Globus pallidus (tissue), 1 donor: ENCODE measurements at regions not wholly inside any gene's neighbourhood (a gene's known extent, or its start where the extent isn't known, plus 50 kb on each side); places are given as distances from the start of the nearest gene placed in this dataset.

Experiments
- DNase-seq: peaks from one replicate; pipeline ENCODE4 v3.0.0-alpha.2; 2015; ENCODE audit warnings: low spot score

DNA sequence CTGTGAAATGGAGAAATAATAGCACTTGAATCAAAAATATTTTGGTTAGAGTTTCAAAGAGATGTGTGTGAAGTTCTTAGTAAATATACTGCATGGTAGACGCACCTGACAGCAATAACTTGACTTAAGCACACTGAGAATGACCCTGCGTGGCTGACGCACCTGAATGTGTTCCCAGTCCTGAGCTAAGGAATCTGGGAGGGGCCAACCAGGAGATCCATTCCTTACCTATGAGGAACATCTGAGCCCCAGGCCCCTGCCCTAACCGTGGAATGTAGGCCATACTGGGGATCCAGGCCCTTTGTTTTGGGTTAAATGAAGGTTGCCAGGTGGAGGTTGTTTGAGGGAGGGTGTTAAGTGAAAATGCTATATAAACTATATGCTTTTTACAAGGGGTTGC lies 284.4 kb downstream of the RBM43 start:
- no peak for DNase-seq

DNA sequence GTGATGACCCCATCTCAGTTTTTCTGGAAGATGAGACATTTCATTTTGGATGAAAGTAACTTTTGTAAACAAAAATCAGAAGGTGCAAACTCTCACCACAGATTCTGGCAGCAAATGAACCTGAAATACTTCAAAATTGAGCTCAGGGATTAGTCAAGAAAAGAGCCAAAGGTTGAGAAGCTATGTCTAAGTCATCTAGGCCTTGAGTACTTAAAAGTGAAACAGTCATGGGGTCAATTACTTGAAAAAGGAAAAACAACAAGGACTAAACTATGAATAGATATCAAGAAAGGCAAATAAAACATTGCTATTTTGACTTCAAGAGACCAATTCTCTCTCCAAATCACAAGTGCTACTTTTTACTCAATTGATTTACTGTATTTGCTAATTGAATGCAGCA lies 285.1 kb downstream of the RBM43 start:
- DNase-seq: no peak

DNA sequence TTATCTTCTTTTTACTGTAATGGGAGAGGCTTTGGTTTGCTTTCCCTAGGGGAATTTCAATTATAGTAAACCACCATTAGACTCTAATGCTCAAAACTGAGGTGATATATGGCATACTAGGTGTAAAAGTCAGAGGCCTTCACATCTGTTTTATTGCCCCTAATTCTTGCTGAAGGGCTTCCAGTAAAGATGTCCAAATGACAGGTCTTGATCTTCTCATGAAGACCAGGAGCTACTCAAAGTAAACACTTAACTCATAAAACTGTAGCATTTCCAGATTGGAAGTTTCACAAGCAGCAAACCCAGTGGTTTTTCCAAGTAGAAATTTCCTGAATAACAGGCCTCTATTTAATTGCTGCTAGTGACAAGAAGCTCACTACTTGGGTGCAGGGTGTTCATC lies 286.8 kb downstream of the RBM43 start:
- DNase-seq: no peak

DNA sequence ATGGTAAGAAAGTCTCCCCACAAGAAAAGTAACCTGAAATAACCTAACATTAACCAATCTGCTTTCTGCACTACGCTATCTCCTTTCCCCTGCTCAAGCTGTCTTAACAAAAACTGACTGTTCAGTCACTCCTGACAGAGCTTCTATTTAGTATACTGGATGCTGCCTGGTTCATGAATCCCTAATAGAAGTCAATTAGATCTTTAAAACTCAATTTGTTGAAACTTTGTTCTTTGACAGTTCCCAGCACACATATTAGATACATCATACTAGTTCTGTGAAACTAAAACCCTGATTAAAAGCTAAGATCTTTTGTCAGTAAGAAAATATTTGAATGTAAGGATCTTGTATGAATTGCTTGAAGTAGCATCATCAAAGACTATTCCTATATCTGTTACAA lies 287.4 kb downstream of the RBM43 start:
- DNase-seq: no peak

DNA sequence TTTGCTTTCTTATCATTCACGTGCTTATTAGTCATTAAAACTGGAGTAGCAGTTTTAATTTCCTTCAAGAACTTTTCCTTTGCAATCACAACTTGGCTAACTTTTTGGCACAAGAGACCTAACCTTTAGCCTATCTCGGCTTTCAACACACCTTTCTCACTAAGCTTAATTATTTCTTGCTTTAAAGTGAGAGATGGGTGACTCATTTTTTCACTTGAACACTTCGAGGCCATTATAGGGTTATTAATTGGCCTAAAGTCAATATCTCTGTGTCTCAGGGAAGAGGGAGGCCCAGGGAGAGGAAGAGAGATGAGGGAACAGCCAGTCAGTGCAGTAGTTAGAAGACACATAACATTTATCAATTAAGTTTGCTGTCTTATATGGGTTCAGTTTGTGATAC lies 289.8 kb downstream of the RBM43 start:
- DNase-seq: no peak

DNA sequence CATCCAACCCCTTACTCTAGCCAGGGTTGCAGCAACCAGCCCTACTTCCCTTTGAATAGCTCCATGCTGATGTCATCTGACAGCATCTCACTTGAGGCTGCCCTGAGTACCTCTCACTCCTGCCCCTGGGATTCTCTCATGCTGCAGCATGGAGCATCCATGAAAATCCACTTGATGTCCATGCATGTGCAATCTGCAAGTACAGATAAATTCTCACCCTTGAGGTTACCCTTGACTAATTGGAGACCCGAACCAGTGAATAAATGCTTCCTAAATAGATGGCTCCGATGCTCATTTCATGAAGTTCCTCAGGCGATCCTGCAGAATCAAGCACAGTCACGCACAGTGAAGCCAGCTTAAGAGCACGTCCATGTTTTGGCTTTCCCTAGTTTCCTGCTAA lies 298.3 kb downstream of the RBM43 start:
- DNase-seq: no peak

DNA sequence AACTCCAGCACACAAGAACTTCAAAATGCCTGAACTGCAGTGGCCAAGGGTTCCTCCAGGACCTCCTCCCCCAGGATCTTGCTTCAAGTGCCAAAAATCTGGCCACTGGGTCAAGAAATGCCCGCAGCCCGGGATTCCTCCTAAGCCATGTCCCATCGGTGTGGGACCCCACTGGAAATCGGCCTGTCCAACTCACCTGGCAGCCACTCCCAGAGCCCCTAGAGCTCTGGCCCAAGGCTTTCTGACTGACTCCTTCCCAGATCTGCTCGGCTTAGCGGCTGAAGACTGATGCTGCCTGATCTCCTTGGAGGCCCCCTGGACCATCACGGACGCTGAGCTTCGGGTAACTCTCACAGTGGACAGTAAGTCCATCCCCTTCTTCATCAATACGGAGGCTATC lies 306.4 kb downstream of the RBM43 start:
- DNase-seq: no peak

DNA sequence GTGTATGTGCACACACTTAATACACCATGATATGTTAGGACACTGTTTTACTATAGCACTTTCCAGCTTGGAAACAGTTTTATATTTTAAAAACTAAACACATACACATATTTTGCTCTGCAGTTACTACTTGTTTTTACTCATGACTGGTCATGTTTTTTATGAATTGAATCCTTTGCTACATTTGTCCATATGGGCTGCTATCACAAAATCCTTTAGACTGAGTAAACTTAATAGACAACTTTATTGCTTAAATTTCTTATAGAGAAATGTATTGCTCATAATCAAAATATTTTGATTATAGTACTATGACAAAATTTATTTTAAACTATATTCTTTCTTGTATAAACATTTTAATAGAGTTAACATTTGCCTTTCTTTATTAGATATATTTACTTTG lies 314.8 kb downstream of the RBM43 start:
- no peak for DNase-seq

DNA sequence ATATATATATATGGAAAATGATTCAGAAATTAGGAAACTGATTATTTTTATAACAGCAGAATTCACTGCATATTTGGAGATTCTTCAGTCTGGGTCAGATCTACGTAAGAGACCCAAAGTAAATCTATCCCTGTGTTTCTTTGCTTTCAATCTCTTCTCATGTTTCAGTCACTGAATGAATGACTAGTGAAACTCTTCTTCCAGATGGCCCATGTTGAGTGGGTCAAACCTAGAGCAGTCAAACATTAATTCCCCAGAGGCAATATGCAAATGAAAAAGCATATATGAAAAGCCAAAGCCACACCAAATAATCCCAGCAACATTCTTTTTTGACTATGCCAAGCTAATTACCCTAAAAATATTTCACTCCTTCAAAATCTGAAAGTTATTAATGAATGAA lies 317.3 kb downstream of the RBM43 start:
- no peak for DNase-seq

DNA sequence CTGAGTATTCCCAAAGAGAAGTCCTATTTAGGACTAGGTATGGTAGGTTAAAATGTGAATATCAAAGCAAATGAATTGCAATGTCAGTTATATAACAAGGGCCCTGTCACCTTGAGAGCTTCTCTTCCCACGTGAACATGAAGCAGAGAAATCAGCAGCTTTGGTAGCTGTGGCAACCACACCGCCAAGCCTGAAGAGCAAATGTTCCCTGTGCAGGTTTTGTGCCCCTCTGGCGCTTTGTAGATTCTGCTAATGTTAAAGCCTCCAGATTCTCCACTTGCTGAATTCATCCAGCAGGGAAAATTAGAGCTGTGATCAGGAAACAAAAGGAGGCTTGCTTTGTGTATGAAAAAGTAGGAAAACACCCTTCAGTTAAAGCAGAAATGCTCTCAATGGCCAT lies 322.6 kb downstream of the RBM43 start:
- no peak for DNase-seq

DNA sequence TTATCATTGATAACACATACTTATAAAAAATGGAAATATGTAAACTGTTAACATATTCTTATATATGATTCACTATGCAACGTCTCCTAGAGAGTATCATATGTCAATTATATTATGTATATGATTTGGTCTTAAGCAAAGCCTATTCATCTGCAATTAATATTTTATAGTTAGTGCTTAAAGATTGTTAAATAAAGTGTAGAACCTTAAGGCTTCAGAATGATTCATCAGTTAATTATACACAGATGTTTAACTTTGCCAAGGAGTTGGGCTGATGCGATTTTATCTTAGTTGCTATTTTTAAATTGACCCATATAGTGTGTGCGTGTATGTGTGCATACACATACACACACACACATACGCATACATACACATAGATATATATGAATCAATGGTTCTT lies 323.1 kb downstream of the RBM43 start:
- DNase-seq: no peak

DNA sequence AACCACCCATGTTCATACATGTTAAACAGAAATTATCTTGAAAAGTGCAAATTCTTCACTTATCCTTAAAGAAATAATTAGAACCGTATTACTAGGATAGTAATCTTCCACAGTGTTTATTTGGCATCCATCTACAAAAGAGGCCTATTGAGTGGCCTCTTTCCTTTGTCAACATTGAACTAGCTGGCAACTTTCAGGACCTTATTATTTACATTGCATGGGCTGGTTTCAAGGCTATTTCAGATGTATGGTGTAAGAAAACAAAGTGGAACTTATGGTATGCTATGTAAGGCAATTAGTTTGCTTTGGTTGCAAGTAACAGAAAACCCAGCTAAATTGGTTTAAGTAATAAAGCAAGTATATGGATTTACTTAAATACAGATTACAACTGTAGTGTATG lies 324.6 kb downstream of the RBM43 start:
- DNase-seq: no peak

DNA sequence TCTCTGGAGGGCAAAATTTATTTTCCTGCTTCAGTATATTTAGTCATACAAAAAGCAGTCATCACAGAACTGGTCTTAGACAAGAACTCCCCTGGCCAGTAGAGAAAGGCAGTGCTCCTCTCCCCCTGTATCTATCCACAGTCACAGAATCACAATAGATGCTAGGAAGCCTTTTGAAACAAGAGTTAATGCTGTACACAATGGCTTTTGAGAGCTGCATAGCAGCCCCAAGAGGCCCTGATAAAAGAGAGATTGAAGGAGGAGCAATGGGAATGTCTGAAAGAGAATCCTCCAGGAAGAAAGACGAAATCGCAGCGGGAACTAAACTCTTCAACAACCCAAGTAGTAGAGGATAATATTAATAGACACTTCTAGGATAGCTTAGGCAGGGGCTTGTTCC lies 330.2 kb downstream of the RBM43 start:
- DNase-seq: no peak

DNA sequence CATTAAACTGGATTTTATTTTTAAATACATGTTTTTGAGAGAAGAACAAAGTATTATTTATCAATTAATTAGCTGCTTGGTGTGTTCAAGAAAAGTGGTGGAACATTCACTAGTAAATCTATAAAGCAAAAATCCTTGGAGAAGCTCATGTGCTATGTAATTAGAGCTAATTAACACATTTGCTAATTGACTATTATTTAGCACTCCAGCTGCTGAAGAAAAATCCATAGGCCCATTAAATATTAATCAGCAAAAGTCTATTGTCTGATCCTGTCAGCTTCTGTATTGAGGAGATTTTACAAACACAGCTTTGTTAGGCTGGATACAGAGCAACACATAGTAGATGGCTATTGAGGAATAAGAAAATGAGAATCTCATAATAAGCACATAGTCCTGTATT lies 336.1 kb downstream of the RBM43 start:
- no peak for DNase-seq

DNA sequence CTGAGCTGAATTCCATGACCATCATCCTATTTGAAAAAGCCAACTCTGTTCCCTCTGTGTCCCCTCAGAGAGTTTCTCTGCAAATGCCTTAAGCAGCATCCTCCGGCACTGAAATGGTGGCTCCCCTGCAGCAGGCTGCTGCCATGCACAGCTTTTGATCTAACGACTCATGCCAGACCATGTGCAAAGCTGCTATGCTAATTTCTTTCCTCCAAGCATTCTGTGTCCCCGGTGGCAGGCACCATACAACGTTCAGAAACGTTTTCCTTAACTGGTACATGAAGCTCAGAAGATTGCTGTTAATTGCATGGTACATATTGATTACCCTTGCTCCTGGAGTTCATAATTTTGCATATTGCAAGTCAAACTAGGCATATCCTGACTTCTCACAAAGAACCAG lies 336.8 kb downstream of the RBM43 start:
- DNase-seq: no peak

DNA sequence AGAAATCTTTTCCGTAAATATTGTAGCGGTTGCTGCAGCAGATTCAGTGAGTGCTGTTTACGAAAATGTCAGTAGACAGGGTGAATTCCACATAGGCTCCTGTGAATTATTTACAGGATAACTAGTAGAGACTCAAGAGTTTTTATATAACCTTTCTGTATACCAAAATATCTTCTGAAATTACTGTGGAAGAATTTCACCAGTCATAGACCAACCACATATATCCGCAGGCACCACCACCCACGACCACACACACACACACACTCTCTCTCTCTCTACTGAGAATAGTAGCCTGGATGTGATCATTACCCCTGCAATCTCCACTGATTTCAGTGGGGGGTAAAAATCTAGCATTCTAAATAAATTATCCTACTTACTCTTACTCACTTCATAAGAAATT lies 341.8 kb downstream of the RBM43 start:
- no peak for DNase-seq

DNA sequence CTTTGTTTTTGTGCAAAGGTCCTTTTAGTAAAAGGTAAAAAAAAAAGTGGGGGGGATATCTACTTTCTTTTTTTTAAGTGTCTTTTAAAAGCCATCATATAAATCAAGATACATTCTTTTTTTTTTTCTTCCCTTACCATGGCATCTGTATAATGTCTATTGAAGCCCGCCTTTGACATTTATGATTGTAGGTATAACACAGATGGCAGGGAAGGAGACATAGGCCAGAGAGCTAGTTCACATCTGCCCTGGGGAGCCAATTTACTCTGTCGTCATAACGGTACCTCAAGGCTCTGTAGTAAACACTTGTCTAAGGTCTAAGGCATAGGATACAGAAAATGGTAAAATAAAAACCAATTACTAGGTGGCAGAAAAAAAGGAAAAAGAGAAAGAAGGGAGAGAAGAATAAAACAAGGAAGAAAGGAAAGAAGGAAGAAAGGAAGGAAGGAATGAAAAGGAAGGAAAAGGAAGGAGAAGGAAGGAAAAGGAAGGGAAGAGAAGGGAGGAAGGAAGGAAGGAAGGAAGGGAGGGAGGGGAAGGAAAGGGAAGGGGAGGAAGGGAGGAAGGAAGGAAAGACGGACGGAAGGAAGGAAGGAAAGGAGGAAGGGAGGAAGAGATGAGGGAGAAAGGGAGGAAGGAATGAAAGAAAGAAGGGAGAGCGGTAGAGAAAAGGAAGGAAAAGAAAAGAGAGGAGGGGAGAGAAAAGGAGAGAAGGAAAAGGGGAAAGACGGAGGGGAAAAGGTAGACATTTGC lies 343.5 kb downstream of the RBM43 start:
- no peak for DNase-seq

DNA sequence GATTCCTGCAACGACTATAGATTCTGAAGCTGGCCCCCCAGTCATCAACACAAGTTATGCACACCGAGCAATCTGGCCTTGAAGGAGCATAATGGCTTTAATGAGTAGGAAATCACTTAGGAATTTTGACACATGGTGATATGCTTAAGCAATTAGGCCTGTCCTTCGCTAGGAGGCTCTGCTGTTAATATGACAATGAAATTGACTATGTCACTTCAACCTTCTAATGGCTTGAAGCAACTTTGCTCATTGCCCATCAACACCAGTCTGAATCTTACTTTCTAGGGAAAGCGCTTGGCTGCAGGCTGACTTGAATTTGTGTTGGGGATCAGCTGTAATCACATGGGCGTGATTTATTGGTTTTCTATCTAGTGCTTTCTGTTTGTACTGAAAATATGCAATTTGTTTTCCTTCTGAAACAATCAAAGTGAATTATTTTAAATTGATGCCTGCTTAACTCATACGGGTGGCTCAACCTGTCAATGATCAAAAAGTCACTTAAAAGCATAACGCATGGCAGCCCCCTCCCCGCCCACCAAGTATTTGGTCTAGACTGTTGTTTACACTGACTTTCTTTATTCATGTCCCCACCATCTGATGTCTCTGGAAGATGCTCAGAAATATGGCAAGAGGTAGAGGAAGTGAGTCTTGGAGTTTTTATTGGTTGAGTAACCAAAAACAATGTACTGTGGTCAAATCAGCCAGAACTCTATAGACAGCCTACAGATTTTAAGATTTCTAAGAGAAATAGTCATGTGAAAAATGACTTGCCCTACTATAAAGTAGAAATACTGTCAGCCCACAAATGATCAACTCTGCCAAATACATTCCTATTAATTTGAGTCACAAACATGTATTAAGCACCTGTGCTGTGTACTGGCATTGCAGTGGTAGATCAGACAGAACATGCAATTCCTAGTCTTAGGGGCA lies 344.9 kb downstream of the RBM43 start:
- no peak for DNase-seq

DNA sequence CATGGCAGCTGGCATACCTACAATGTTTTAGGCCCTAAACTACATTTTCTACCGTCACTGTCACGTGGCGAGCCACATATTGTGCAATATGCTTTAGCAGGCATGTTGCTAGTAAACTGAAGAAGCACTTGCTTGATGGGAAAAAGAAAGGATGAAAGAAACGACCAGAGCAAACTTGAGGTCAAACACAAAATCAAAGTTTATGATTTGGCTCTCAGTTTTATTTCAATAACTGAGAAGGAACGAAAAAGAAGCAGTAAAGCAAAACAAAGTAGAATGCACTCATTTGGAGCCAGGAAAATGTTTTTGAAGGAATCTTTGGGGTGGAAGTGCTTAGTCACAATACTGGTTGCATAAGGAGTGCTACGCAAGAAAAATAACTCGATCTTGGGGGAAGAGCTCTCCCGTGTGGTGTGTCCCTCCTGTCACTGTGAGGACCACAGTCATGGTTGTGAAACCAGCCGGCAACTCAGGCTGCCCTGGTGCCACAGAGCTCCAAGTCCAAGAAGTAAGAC lies 349.8 kb downstream of the RBM43 start:
- no peak for DNase-seq

DNA sequence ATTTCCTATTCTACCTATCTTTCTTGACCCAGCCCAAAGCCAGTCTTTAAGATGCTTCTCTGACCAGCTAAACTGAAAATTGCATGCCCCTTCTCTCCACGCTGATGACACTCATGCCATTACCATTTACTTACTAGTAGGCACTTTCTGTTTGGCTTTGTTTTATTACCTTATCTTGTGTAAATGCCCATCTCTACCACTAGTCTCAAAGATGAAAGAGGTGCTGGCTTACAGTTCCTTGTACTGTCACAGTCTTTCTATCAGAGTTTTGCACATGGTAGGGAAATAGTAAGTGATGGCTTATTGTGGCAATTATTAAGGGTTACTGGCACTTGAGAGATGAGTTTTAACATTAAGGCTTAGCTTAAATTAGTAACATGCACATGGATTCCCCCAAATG lies 352.1 kb downstream of the RBM43 start:
- no peak for DNase-seq

DNA sequence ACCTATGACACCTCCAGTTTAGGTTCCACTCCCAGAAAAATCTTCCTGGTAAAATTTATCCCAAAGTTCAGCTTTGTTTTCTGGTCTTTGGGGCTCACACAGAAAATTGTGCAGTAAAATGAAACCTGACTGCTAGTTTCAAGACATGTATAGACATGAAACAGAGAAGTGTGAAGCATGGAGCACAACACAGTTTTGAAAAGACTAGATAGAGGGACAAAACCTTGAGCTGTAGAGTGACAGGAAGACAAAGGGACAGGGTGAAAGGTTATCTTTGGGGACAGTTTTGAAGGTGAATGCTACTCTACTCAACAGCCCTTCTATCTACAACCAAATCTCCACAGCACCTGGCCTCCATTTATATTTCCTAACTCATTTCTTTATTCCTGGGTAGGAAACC lies 352.6 kb downstream of the RBM43 start:
- no peak for DNase-seq

DNA sequence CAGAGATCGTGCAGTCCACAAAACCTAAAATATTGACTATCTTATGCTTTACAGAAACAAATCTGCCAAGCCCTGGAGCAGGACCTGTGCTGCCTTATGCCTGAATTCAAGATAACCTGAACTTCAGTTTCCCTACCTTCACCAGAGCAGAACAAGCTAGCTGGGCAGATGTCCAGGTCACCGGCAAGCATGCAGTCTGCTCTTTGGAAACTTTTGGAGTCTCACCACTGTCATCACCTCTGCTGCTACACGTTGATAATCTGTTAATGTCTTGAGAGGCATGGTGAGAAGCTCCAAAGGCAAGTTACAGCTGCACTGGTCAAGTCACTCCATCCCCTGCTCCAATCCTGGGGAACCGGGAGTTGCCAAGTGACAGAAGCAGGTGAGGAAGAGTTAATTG lies 354.2 kb downstream of the RBM43 start:
- DNase-seq: no peak

DNA sequence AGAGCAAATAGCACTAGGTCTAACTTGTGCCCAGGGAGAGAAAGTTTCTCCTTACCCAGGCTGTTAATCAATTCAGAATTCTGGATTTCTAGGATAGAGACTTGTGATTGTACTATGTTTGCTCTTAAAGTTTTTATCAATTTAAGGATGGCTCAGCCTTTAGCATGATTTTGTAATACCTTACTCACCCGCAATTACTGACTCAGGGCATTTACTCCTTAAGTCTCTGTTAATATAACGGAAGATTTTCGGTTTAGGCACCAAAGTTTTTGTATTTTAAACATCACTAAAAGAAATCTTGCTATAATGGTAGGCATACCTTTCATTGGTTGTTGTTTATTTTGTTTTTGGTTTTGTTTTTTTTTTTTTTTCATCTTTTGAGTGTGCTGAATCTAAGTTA lies 358.2 kb downstream of the RBM43 start:
- DNase-seq: no peak
